K562 (cell line): ENCODE measurements at regions not wholly inside any gene's neighbourhood (a gene's known extent, or its start where the extent isn't known, plus 50 kb on each side); places are given as distances from the start of the nearest gene placed in this dataset.
"Not testable (repeated sequence)": the region's sequence is repeated elsewhere in the genome, so short reads cannot be mapped to it uniquely, and the experiment has no call there.

Experiments
- ATAC-seq: fragments of 200-7000 bp; cut with Tn5 transposase; 3 replicates; pipeline ENCODE4 v1.9.1; 2020; ENCODE audit warnings: moderate library complexity
- BruUV-seq: library from RNA; stranded (reverse); fragments of 400-500 nt; replicated peaks from 2 replicates; lab custom pipeline; 2021; lab: Mats Ljungman, UMichigan
- CTCF ChIA-PET: fragments of 300-600 bp; formaldehyde crosslinking; extraction: SDS; loops from one replicate; lab custom pipeline; 2021; ENCODE audit warnings: low intra/inter-chr PET ratio; lab: Yijun Ruan, JAX
- POLR2A ChIA-PET: fragments of 300-600, 350-650 bp; sonication (Branson Sonifier 250); formaldehyde crosslinking; extraction: SDS; loops from one replicate; lab custom pipeline; 2021; ENCODE audit warnings: antibody characterized with exemption, inconsistent platforms; lab: Yijun Ruan, JAX
- DNase-seq, 4 experiments: peaks; one replicate each; pipeline versions ENCODE4 v3.0.0 to v3.0.0-alpha.2; 2011 to 2018; ENCODE audit warnings: low spot score in 3 of 4, mixed read lengths in 3 of 4; ENCODE audit errors: extremely low read depth in 1 of 4
- FAIRE-seq: peaks from 2 replicates; lab custom pipeline; 2011; peaks lifted over from hg19 to GRCh38; lab: Jason Lieb, UNC
- H2AFZ ChIP-seq: 2 replicates; pipeline ENCODE4 v1.6.0; 2011; ENCODE audit warnings: low read depth, low read length, control low read depth, inconsistent platforms
- H3K27ac ChIP-seq: fragments of 200-600 bp; 3 replicates; pipeline ENCODE4 v1.8.0; 2011; ENCODE audit warnings: low read depth, mild to moderate bottlenecking, control low read depth, inconsistent platforms, low read length, moderate library complexity, mixed read lengths; ENCODE audit errors: extremely low read depth
- H3K27me3 ChIP-seq, 2 experiments: fragments of 300-600 bp in 1 of 2; 2 replicates in 1 of 2; 3 replicates in 1 of 2; pipeline versions ENCODE4 v1.6.0 to v1.8.0; 2011; ENCODE audit warnings: inconsistent platforms in 2 of 2, low read length in 2 of 2, mild to moderate bottlenecking in 1 of 2, mixed read lengths in 1 of 2, moderate library complexity in 1 of 2; ENCODE audit not compliant: control insufficient read depth in 2 of 2, insufficient read depth in 2 of 2
- H3K36me3 ChIP-seq: fragments of 300-600 bp; 3 replicates; pipeline ENCODE4 v1.8.0; 2011; ENCODE audit warnings: mild to moderate bottlenecking, low read length, inconsistent platforms; ENCODE audit not compliant: control insufficient read depth, insufficient read depth
- H3K4me1 ChIP-seq, 2 experiments: fragments of 200-600 bp in 1 of 2; replicated peaks in 1 of 2; 2 replicates in 1 of 2; 3 replicates in 1 of 2; pipeline versions ENCODE4 v1.5.1 to v1.8.0; 2011; ENCODE audit warnings: inconsistent platforms in 2 of 2, low read length in 2 of 2, mild to moderate bottlenecking in 1 of 2, mixed read lengths in 1 of 2, moderate library complexity in 1 of 2; ENCODE audit not compliant: control insufficient read depth in 2 of 2, insufficient read depth in 2 of 2
- H3K4me2 ChIP-seq: 2 replicates; pipeline ENCODE4 v1.6.1; 2011; ENCODE audit warnings: low read length, control low read depth, inconsistent platforms, mixed read lengths; ENCODE audit not compliant: insufficient read depth
- H3K4me3 ChIP-seq: fragments of 200-600 bp; sonication (generic), shearing (Covaris generic); 2 replicates; pipeline ENCODE4 v1.5.1; 2016; ENCODE audit warnings: control low read depth, inconsistent platforms
- H3K79me2 ChIP-seq: fragments of 200-600 bp; 3 replicates; pipeline ENCODE4 v1.8.0; 2011; ENCODE audit warnings: low read length, inconsistent platforms; ENCODE audit not compliant: control insufficient read depth, insufficient read depth
- H3K9ac ChIP-seq, 2 experiments: 2 replicates each; pipeline versions ENCODE4 v1.6.0 to v1.6.1; 2011; ENCODE audit warnings: low read depth in 2 of 2, low read length in 2 of 2, control low read depth in 1 of 2, inconsistent platforms in 1 of 2, mild to moderate bottlenecking in 1 of 2, mixed read lengths in 1 of 2; ENCODE audit not compliant: insufficient read depth in 1 of 2
- H3K9me1 ChIP-seq: one replicate; pipeline ENCODE4 v1.6.0; 2011; ENCODE audit warnings: inconsistent platforms, mild to moderate bottlenecking, low read length, moderate library complexity; ENCODE audit not compliant: control insufficient read depth, insufficient read depth
- H3K9me3 ChIP-seq: replicated peaks from 2 replicates; pipeline ENCODE4 v1.5.1; 2011; ENCODE audit warnings: low read depth, low read length, inconsistent platforms; ENCODE audit not compliant: control insufficient read depth, insufficient read depth
- H4K20me1 ChIP-seq: replicated peaks from 2 replicates; pipeline ENCODE4 v1.6.1; 2011; ENCODE audit warnings: low read length, inconsistent platforms, mixed read lengths; ENCODE audit not compliant: control insufficient read depth, insufficient read depth
- WGBS: fragments of 100-300 bp; shearing (Covaris generic); methylation state at CpG from one replicate; pipeline ENCODE4 v1.1.6; 2016; ENCODE audit warnings: low coverage, mixed read lengths; ENCODE audit not compliant: insufficient coverage; ENCODE audit errors: missing lambda C conversion rate; 5-methylcytosine and 5-hydroxymethylcytosine counted together
- in situ Hi-C: fragments of 300-500 bp; cut with MboI; formaldehyde crosslinking; loops from 4 replicates; pipeline ENCODE4 v1.15.0; 2018; ENCODE audit warnings: inconsistent platforms, mixed read lengths
- intact Hi-C: fragments of 100-400 bp; cut with micrococcal nuclease; formaldehyde crosslinking; loops from 2 replicates; pipeline ENCODE4 v1.14.2; 2022

- intact Hi-C loops, H4K20me1 ChIP-seq, POLR2A ChIA-PET, H3K4me2 ChIP-seq, H3K36me3 ChIP-seq, H2AFZ ChIP-seq, H3K4me3 ChIP-seq, in situ Hi-C loops, H3K27me3 ChIP-seq, FAIRE-seq, DNase-seq, H3K9me3 ChIP-seq, CTCF ChIA-PET, BruUV-seq, H3K79me2 ChIP-seq, H3K9me1 ChIP-seq, H3K27ac ChIP-seq, H3K9ac ChIP-seq, ATAC-seq, H3K4me1 ChIP-seq: not testable (repeated sequence)
- WGBS: 0% methylated on average over 1 of the region's 2 CpGs
Measured at GRCh38 chr4:131883181-131883580, 1265.9 kb upstream of the PCDH10 start.

GRCh38 chr4:131925662-131926061 is 1223.4 kb upstream of the PCDH10 start:
- POLR2A ChIA-PET, H3K4me2 ChIP-seq, H3K4me3 ChIP-seq, DNase-seq, ATAC-seq, intact Hi-C loops, H3K9me3 ChIP-seq, H4K20me1 ChIP-seq, H3K79me2 ChIP-seq, H3K4me1 ChIP-seq, H3K27me3 ChIP-seq, FAIRE-seq, CTCF ChIA-PET, H3K36me3 ChIP-seq, H3K9me1 ChIP-seq, in situ Hi-C loops, H2AFZ ChIP-seq, H3K9ac ChIP-seq, H3K27ac ChIP-seq, BruUV-seq: not testable (repeated sequence)
- 0% methylated on average over 2 of the region's 2 CpGs for WGBS

GRCh38 chr4:131967646-131968045 is 1181.4 kb upstream of the PCDH10 start:
- BruUV-seq, H2AFZ ChIP-seq, H4K20me1 ChIP-seq, ATAC-seq, H3K9me3 ChIP-seq, H3K4me2 ChIP-seq, H3K36me3 ChIP-seq, H3K4me3 ChIP-seq, H3K27me3 ChIP-seq, H3K79me2 ChIP-seq, CTCF ChIA-PET, in situ Hi-C loops, intact Hi-C loops, H3K9me1 ChIP-seq, H3K27ac ChIP-seq, H3K4me1 ChIP-seq, H3K9ac ChIP-seq, DNase-seq, POLR2A ChIA-PET, FAIRE-seq: not testable (repeated sequence)
